ENCODE measurements at regions not wholly inside any gene's neighbourhood (a gene's known extent, or its start where the extent isn't known, plus 50 kb on each side); places are given as distances from the start of the nearest gene placed in this dataset.

DNA sequence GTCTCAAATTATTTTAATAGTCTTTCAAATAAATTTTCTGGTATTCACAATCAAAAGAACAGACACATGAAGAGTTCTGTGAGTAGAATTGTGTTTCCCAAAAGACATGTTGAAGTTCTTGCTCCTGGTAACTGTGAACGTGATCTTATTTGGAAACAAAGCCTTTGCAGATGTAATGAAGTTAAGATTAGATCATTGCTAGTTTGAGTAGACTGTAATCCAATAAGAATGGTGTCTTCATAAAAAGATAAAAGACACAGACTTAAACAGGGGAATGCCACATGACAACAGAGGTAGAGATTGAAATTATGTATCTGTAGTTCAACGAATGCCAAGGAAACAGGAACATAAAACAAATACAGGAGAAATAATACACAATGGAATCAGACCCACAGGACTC lies 357.4 kb upstream of the CA10 start:
- Histone ChIP-seq H3K4me3 (replicated peaks in 1 of 3; ENCODE audit: insufficient read depth in 1 of 3, low read depth in 1 of 3, low read length in 3 of 3) (no peak overlapping the region), H3K27me3 (ENCODE audit: control insufficient read depth in 2 of 2, insufficient read depth in 2 of 2, low read length in 2 of 2) (no peaks in the 10 kb centered on the region), H4K20me1 (replicated peaks; ENCODE audit: control insufficient read depth, extremely low read depth, insufficient read depth, low read length) (no peaks in the 10 kb centered on the region), H3K4me1 (ENCODE audit: control insufficient read depth, extremely low read depth, insufficient read depth, low read length) (no peaks in the 10 kb centered on the region), H3K79me2 (ENCODE audit: control insufficient read depth, insufficient read depth, low read length) (no peaks in the 10 kb centered on the region), H3K36me3 (ENCODE audit: control insufficient read depth in 2 of 2, extremely low read depth in 1 of 2, insufficient read depth in 2 of 2, low read length in 2 of 2) (no peaks in the 10 kb centered on the region), H3K9me1 (replicated peaks; ENCODE audit: control insufficient read depth, extremely low read depth, insufficient read depth, low read length) (no peaks in the 10 kb centered on the region), H3K27ac (ENCODE audit: insufficient read depth, low read depth, low read length) (no peak overlapping the region), H2AFZ (ENCODE audit: low read depth, low read length) (no peak overlapping the region), H3K9ac (replicated peaks; ENCODE audit: extremely low read depth, insufficient read depth, low read length) (no peak overlapping the region), H3K4me2 (ENCODE audit: insufficient read depth, low read length) (no peak overlapping the region), H3K9me3 (replicated peaks; ENCODE audit: control insufficient read depth, insufficient read depth, low read length) (peaks cover 2% of the 10 kb centered on the region)
- BruUV-seq (replicated peaks) = no TSS peak
- dilution Hi-C loops (cut with MboI; ENCODE audit: extremely low pct_ligation_motif_present, low sequenced_read_pairs) (no loop called here), intact Hi-C loops (cut with micrococcal nuclease) (no loop called here)
- no peak for TF ChIP-seq JUN (IDR thresholded peaks at IDR 0.05; ENCODE audit: borderline replicate concordance, insufficient read depth, insufficient read length, low read depth)
- no peak for TF ChIP-seq EZH2 (IDR thresholded peaks at IDR 0.05; ENCODE audit: borderline replicate concordance, low read depth, low read length, severe bottlenecking)
- no peak for TF ChIP-seq GATA2 (IDR thresholded peaks at IDR 0.05; ENCODE audit: insufficient read depth, insufficient read length, low read depth, low read length)
- TF ChIP-seq POLR2AphosphoS5 (IDR thresholded peaks at IDR 0.05; ENCODE audit: insufficient read depth, low read depth, low read length) = no peak
- no peak for TF ChIP-seq FOS (IDR thresholded peaks at IDR 0.05; ENCODE audit: borderline replicate concordance, insufficient read depth, low read length)
- TF ChIP-seq, protein P1, sequence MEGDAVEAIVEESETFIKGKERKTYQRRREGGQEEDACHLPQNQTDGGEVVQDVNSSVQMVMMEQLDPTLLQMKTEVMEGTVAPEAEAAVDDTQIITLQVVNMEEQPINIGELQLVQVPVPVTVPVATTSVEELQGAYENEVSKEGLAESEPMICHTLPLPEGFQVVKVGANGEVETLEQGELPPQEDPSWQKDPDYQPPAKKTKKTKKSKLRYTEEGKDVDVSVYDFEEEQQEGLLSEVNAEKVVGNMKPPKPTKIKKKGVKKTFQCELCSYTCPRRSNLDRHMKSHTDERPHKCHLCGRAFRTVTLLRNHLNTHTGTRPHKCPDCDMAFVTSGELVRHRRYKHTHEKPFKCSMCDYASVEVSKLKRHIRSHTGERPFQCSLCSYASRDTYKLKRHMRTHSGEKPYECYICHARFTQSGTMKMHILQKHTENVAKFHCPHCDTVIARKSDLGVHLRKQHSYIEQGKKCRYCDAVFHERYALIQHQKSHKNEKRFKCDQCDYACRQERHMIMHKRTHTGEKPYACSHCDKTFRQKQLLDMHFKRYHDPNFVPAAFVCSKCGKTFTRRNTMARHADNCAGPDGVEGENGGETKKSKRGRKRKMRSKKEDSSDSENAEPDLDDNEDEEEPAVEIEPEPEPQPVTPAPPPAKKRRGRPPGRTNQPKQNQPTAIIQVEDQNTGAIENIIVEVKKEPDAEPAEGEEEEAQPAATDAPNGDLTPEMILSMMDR (IDR thresholded peaks at IDR 0.05; ENCODE audit: extremely low read depth in 1 of 2, insufficient read depth in 1 of 2, low read depth in 1 of 2, low read length in 2 of 2) = no peak
- no peak for TF ChIP-seq MYC (IDR thresholded peaks at IDR 0.05; ENCODE audit: low read depth, low read length)
- TF ChIP-seq POLR2A (IDR thresholded peaks at IDR 0.05; ENCODE audit: low read depth, low read length) = no peak
- TF ChIP-seq, protein P2, sequence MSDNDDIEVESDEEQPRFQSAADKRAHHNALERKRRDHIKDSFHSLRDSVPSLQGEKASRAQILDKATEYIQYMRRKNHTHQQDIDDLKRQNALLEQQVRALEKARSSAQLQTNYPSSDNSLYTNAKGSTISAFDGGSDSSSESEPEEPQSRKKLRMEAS (IDR thresholded peaks at IDR 0.05; ENCODE audit: insufficient read depth, insufficient read length) = no peak
- DNase-seq (ENCODE audit: low read depth, low spot score) = no peak
- ChIA-PET POLR2A (no interaction called here), CTCF (no interaction called here)
- FAIRE-seq = no peak
